ENCODE measurements at regions not wholly inside any gene's neighbourhood (a gene's known extent, or its start where the extent isn't known, plus 50 kb on each side); places are given as distances from the start of the nearest gene placed in this dataset.

DNA sequence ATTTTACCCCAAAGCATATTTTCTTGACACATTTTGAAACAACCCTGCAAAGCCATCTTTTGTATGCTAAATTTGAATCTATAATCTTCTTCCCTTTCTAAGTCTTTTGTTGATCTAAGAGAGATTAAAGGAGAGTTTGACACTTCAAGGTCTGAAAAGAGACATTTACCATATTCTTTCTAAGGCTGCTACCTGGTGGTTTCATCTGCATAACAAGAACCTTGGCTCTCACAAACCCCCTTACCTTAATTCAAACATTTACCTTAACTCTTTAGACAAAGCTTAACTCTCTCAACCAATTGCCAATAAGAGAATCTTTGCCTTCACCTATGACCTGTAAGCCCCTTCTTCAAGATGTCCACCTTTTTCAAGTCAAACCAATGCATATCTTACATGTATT is 1143.6 kb downstream of the CDH11 start:
- no peak for TF ChIP-seq POLR2A (IDR thresholded peaks at IDR 0.05)
- TF ChIP-seq, protein P1, sequence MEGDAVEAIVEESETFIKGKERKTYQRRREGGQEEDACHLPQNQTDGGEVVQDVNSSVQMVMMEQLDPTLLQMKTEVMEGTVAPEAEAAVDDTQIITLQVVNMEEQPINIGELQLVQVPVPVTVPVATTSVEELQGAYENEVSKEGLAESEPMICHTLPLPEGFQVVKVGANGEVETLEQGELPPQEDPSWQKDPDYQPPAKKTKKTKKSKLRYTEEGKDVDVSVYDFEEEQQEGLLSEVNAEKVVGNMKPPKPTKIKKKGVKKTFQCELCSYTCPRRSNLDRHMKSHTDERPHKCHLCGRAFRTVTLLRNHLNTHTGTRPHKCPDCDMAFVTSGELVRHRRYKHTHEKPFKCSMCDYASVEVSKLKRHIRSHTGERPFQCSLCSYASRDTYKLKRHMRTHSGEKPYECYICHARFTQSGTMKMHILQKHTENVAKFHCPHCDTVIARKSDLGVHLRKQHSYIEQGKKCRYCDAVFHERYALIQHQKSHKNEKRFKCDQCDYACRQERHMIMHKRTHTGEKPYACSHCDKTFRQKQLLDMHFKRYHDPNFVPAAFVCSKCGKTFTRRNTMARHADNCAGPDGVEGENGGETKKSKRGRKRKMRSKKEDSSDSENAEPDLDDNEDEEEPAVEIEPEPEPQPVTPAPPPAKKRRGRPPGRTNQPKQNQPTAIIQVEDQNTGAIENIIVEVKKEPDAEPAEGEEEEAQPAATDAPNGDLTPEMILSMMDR (IDR thresholded peaks at IDR 0.05) = no peak

All from thyroid gland (tissue), 4 donors.